Fibroblast of the aortic adventitia (primary cell): ENCODE measurements at regions not wholly inside any gene's neighbourhood (a gene's known extent, or its start where the extent isn't known, plus 50 kb on each side); places are given as distances from the start of the nearest gene placed in this dataset.

Source experiments
- DNase-seq: peaks from one replicate; pipeline ENCODE4 v3.0.0-alpha.2; 2010; ENCODE audit warnings: low read depth
- H3K4me3 ChIP-seq: 2 replicates; pipeline ENCODE4 v1.5.1; 2011; ENCODE audit warnings: low read depth, mild to moderate bottlenecking, control low read depth, low read length, moderate library complexity
- TF ChIP-seq, protein P1 (sequence below): IDR thresholded peaks from 2 replicates; pipeline ENCODE4 v1.5.1; 2011; ENCODE audit warnings: mild to moderate bottlenecking, low read length, control low read depth, inconsistent platforms; ENCODE audit not compliant: insufficient read depth

DNA sequence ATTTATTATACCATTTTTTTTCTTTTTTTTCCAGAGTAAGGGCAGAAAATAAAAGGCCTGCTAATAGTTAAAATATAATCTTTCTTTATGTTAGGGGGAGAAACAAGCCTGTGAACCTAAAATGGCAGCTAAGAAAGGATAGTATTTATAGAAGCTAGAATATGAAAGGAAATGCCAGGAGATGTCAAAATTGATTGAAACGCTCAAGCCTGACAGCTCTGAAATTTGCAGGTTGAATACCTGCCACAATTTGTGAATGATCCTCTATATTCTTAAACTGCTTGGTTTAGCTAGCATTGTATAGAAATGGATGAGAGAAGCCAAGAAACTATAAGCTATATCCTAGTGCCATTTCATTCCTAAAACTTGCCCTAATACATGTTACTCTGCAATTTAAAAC is 757.3 kb upstream of the PABPC4L start:
- TF ChIP-seq, protein P1, sequence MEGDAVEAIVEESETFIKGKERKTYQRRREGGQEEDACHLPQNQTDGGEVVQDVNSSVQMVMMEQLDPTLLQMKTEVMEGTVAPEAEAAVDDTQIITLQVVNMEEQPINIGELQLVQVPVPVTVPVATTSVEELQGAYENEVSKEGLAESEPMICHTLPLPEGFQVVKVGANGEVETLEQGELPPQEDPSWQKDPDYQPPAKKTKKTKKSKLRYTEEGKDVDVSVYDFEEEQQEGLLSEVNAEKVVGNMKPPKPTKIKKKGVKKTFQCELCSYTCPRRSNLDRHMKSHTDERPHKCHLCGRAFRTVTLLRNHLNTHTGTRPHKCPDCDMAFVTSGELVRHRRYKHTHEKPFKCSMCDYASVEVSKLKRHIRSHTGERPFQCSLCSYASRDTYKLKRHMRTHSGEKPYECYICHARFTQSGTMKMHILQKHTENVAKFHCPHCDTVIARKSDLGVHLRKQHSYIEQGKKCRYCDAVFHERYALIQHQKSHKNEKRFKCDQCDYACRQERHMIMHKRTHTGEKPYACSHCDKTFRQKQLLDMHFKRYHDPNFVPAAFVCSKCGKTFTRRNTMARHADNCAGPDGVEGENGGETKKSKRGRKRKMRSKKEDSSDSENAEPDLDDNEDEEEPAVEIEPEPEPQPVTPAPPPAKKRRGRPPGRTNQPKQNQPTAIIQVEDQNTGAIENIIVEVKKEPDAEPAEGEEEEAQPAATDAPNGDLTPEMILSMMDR: no peak
- DNase-seq: no peak
- H3K4me3 ChIP-seq: no peak overlapping the region

DNA sequence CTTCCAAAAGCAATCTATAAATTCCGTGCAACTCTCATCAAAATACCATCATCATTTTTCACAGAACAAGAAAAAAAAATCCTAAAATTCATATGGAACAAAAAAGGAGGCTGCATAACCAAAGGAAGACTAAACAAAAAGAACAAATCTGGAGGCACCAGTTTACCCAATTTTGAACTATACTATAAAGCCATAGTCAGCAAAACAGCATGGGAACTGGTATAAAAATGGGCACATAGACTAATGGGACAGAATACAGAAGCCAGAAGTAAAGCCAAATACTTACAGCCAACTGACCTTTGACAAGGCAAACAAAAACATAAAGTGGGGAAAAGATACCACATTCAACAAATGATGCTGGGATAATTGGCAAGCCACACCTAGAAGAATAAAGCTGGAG is 753.5 kb upstream of the PABPC4L start:
- H3K4me3 ChIP-seq: no peak overlapping the region
- TF ChIP-seq, protein P1: no peak
- no peak for DNase-seq

DNA sequence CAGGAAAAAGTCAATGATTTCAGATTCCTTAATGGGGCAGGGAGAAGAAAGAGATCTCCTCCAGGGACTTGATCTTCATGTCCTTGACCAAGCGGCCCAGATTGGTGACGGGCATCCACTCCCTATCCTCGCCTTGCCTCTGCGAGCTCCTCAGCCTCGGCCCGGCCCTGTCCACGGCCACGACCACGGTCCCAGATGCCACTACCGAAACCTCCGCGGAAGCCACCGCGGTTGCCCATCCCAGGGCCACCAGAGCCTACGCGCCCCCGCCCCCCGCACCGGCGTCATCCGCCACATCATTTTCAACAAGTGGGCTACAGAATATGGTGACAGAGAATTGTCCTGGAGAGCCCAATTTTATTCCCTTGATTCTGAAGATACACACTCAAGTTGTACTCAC is 751.2 kb upstream of the PABPC4L start:
- H3K4me3 ChIP-seq: no peak overlapping the region
- TF ChIP-seq, protein P1: no peak
- no peak for DNase-seq

DNA sequence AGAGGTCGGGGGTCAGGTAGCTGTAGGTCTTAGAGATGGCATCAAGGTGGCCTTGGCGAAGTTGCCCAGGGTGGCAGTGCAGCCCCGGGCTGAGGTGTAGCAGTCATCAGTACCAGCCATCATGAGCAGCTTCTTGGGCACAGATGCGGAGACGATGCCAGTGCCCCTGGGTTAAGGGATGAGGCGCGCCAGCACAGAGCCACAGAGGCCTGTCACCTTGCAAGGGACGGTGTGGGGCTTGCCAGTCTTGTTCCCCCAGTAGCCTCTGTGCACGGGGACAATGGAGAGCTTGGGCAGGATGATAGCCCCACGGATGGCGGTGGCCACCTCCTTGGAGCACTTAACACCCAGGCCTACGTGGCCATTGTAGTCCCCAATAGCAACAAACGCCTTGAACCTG is 750.7 kb upstream of the PABPC4L start:
- no peak overlapping the region for H3K4me3 ChIP-seq
- TF ChIP-seq, protein P1: no peak
- DNase-seq: no peak

DNA sequence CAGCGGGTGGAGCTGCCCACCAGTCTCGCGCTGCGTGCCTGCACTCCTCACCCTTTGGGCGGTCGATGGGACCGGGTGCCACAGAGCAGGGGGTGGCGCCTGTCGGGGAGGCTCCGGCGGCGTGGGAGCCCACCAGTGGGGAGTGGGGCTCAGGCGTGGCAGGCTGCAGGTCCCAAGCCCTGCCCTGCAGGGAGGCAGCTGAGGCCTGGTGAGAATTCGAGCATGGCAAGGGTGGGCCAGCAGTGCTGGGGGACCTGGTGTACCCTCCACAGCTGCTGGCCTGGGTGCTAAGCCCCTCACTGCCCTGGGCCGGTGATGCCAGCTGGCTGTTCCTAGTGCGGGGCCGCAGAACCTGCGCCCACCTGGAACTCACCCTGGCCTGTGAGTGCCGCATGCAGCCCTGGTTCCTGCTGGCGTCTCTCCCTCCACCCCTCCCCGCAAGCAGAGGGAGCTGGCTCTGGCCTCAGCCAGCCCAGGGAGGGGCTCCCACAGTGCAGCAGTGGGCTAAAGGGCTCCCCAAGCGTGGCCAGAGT is 746.6 kb upstream of the PABPC4L start:
- TF ChIP-seq, protein P1: no peak
- no peak for DNase-seq
- H3K4me3 ChIP-seq: no peak overlapping the region

DNA sequence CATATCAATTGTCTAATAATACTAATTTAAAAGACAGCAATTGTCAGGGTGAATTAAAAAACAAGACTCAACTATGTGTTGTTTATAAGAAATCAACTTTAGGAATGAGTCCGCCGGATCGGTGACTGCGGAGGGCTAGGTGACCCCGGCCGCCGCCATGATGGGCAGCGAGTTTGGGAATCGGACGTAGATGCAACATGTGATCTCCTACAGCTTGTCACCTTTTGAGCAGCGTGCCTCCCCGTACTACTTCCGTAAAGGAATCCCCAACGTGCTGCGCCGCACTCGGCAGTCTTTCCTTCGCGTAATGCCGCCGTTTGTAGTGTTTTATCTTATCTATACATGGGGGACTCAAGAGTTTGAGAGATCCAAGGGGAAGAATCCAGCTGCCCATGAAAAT is 742.5 kb upstream of the PABPC4L start:
- no peak for DNase-seq
- no peak overlapping the region for H3K4me3 ChIP-seq
- TF ChIP-seq, protein P1: no peak

DNA sequence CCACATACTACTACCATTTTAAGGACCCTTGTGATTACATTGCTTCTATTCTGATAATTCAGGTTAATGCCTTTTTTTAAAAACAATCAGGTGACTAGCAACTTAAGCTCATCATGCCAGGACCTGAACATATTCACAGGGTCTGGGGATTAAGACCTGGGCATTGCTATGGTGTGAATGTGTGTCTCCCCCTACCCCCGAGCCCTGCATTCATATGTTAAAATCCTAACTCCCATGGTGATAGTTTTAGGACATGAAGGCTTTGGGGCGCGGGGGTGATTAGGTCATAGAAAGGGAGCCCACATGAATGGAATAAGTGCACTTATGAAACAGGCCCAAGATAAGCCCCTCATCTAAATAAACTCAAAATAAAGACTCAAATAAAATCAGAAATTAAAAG is 734.4 kb upstream of the PABPC4L start:
- DNase-seq: no peak
- TF ChIP-seq, protein P1: no peak

More for the DNA sequence above, 734.4 kb upstream of the PABPC4L start:
- no peak overlapping the region for H3K4me3 ChIP-seq
